Suppressor macrophage treated with lipopolysaccharide for 1 hour (primary cell): ENCODE measurements at regions not wholly inside any gene's neighbourhood (a gene's known extent, or its start where the extent isn't known, plus 50 kb on each side); places are given as distances from the start of the nearest gene placed in this dataset.
"Not testable (repeated sequence)": the region's sequence is repeated elsewhere in the genome, so short reads cannot be mapped to it uniquely, and the experiment has no call there.

Experiments used
- DNase-seq, 3 donors: peaks; one replicate each; pipeline ENCODE4 v3.0.0-alpha.2; 2020 to 2022

- no peak for DNase-seq
Observed at GRCh38 chr2:78154586-78154985, 632.4 kb upstream of the LRRTM4 start.

GRCh38 chr2:78162202-78162601 is 640.0 kb upstream of the LRRTM4 start:
- DNase-seq, result no peak

GRCh38 chr2:78172157-78172556 is 650.0 kb upstream of the LRRTM4 start:
- not testable (repeated sequence) for DNase-seq

GRCh38 chr2:78175645-78176044 is 653.5 kb upstream of the LRRTM4 start:
- DNase-seq, result no peak

GRCh38 chr2:78201064-78201575 is 678.9 kb upstream of the LRRTM4 start:
- DNase-seq, result no peak

- DNase-seq, result no peak
Observed at GRCh38 chr2:78202366-78202765, 680.2 kb upstream of the LRRTM4 start.

- no peak for DNase-seq
Observed at GRCh38 chr2:78202986-78203670, 681.0 kb upstream of the LRRTM4 start.

- DNase-seq, result no peak
Observed at GRCh38 chr2:78218066-78218465, 695.9 kb upstream of the LRRTM4 start.

- no peak for DNase-seq
Observed at GRCh38 chr2:78237704-78238103, 715.5 kb upstream of the LRRTM4 start.

GRCh38 chr2:78245394-78246135 is 723.4 kb upstream of the LRRTM4 start:
- DNase-seq, result no peak

GRCh38 chr2:78251708-78252107 is 729.5 kb upstream of the LRRTM4 start:
- DNase-seq, result no peak

GRCh38 chr2:78260861-78261260 is 738.7 kb upstream of the LRRTM4 start:
- DNase-seq, result no peak

- no peak for DNase-seq
Observed at GRCh38 chr2:78261454-78261853, 739.3 kb upstream of the LRRTM4 start.

GRCh38 chr2:78262089-78262488 is 739.9 kb upstream of the LRRTM4 start:
- DNase-seq, result not testable (repeated sequence)

- DNase-seq, result no peak
Observed at GRCh38 chr2:78262713-78263375, 740.7 kb upstream of the LRRTM4 start.

GRCh38 chr2:78263571-78263970 is 741.4 kb upstream of the LRRTM4 start:
- no peak for DNase-seq

- DNase-seq, result no peak
Observed at GRCh38 chr2:78264130-78264529, 742.0 kb upstream of the LRRTM4 start.

GRCh38 chr2:78281164-78281563 is 744.3 kb upstream of the REG3G start:
- DNase-seq, result no peak

GRCh38 chr2:78290581-78291214 is 734.8 kb upstream of the REG3G start:
- no peak for DNase-seq

GRCh38 chr2:78293768-78294167 is 731.7 kb upstream of the REG3G start:
- no peak for DNase-seq

GRCh38 chr2:78301166-78301789 is 724.2 kb upstream of the REG3G start:
- DNase-seq, result no peak

- no peak for DNase-seq
Observed at GRCh38 chr2:78304678-78305077, 720.8 kb upstream of the REG3G start.

- DNase-seq, result no peak
Observed at GRCh38 chr2:78309460-78309859, 716.0 kb upstream of the REG3G start.
